Common myeloid progenitor, CD34-positive (primary cell): ENCODE measurements at regions not wholly inside any gene's neighbourhood (a gene's known extent, or its start where the extent isn't known, plus 50 kb on each side); places are given as distances from the start of the nearest gene placed in this dataset.
"Not testable (repeated sequence)": the region's sequence is repeated elsewhere in the genome, so short reads cannot be mapped to it uniquely, and the experiment has no call there.

Experiments used
- CTCF ChIA-PET: fragments of 350-600 bp; sonication (Branson Sonifier 250); formaldehyde crosslinking; loops from one replicate; lab custom pipeline; 2021; ENCODE audit warnings: antibody characterized with exemption; lab: Charles Lee
- POLR2A ChIA-PET: fragments of 350-600 bp; sonication (Branson Sonifier 250); formaldehyde crosslinking; loops from one replicate; lab custom pipeline; 2021; ENCODE audit warnings: antibody characterized with exemption; lab: Charles Lee
- DNase-seq, 3 donors: peaks; one replicate each; pipeline versions ENCODE4 v3.0.0 to v3.0.0-alpha.2; 2013
- H3K27ac ChIP-seq, 2 experiments: 1 replicate in 1 of 2; 2 replicates in 1 of 2; pipeline ENCODE4 v1.7.0; 2013; ENCODE audit warnings: inconsistent platforms in 2 of 2, low read length in 2 of 2, mild to moderate bottlenecking in 2 of 2, low read depth in 1 of 2, moderate library complexity in 1 of 2; ENCODE audit not compliant: severe bottlenecking in 2 of 2, insufficient read depth in 1 of 2, poor library complexity in 1 of 2
- H3K27me3 ChIP-seq, 5 experiments: replicated peaks in 2 of 5; 1 replicate in 3 of 5; 2 replicates in 2 of 5; pipeline versions ENCODE4 v1.6.1 to v1.7.0; 2013; ENCODE audit warnings: low read length in 4 of 5, mild to moderate bottlenecking in 2 of 5, moderate library complexity in 2 of 5, inconsistent platforms in 1 of 5; ENCODE audit not compliant: insufficient read depth in 5 of 5, control insufficient read depth in 4 of 5
- H3K36me3 ChIP-seq, 4 experiments: 1 replicate in 2 of 4; 2 replicates in 2 of 4; pipeline versions ENCODE4 v1.6.1 to v1.7.0; 2013; ENCODE audit warnings: low read length in 3 of 4, control low read depth in 1 of 4, mild to moderate bottlenecking in 1 of 4; ENCODE audit not compliant: control insufficient read depth in 4 of 4, insufficient read depth in 4 of 4
- H3K4me1 ChIP-seq, 4 experiments: 1 replicate in 3 of 4; 2 replicates in 1 of 4; pipeline versions ENCODE4 v1.6.1 to v1.7.1; 2013; ENCODE audit warnings: low read length in 3 of 4, mild to moderate bottlenecking in 3 of 4, control low read depth in 1 of 4, inconsistent platforms in 1 of 4, moderate library complexity in 1 of 4; ENCODE audit not compliant: control insufficient read depth in 4 of 4, insufficient read depth in 4 of 4; ENCODE audit errors: control extremely low read depth in 1 of 4
- H3K4me3 ChIP-seq, 7 experiments: 1 replicate in 4 of 7; 2 replicates in 3 of 7; pipeline versions ENCODE4 v1.5.1 to v1.7.0; 2013; ENCODE audit warnings: mild to moderate bottlenecking in 7 of 7, low read length in 6 of 7, moderate library complexity in 6 of 7, inconsistent platforms in 2 of 7, low read depth in 2 of 7, control low read depth in 1 of 7; ENCODE audit not compliant: insufficient read depth in 4 of 7, control insufficient read depth in 1 of 7; ENCODE audit errors: extremely low read depth in 1 of 7
- H3K9me3 ChIP-seq, 5 experiments: 1 replicate in 4 of 5; 2 replicates in 1 of 5; pipeline versions ENCODE4 v1.6.1 to v1.7.1; 2013; ENCODE audit warnings: low read length in 4 of 5, mild to moderate bottlenecking in 2 of 5, inconsistent platforms in 1 of 5, low read depth in 1 of 5, moderate library complexity in 1 of 5; ENCODE audit not compliant: control insufficient read depth in 4 of 5, insufficient read depth in 2 of 5; ENCODE audit errors: control extremely low read depth in 1 of 5
- WGBS: methylation state at CpG from one replicate; pipeline ENCODE4 v1.1.5; 2013; ENCODE audit not compliant: insufficient coverage; 5-methylcytosine and 5-hydroxymethylcytosine counted together

DNA sequence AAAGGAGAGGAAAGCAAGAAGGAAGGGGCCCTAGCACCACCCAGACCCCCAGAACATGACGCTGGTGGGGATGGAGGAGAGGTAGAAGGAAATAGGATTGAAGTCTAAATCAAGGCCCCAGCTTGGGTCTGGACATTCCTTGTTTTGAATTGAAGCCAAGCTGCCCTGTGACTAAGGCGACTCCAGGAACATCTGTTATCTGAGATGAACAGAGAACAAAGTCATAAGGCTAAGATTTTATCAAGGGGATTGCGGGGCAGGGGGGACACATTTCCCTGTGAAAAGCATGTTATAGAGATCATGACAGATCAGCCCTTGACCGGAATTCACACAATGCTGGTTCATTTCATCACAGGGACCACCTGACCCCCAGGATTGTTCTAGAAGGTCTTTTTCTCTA, 80.6 kb upstream of the ADGRL1 start:
- H3K27me3 ChIP-seq, POLR2A ChIA-PET, H3K27ac ChIP-seq, DNase-seq, H3K36me3 ChIP-seq, CTCF ChIA-PET, H3K9me3 ChIP-seq, H3K4me3 ChIP-seq: not testable (repeated sequence)
- peaks cover 0 to 10% (median 9%) of the 10 kb centered on the region in 4 experiments for H3K4me1 ChIP-seq
- WGBS, result 46% methylated on average over 3 of the region's 4 CpGs

GRCh38 chr19:14285726-14286125, 79.8 kb upstream of the ADGRL1 start:
- H3K4me1 ChIP-seq, result peaks cover 0 to 10% (median 9%) of the 10 kb centered on the region in 4 experiments
- POLR2A ChIA-PET, H3K4me3 ChIP-seq, H3K27me3 ChIP-seq, DNase-seq, H3K9me3 ChIP-seq, CTCF ChIA-PET, H3K27ac ChIP-seq, H3K36me3 ChIP-seq: not testable (repeated sequence)
- WGBS, result 95% methylated on average over 7 of the region's 9 CpGs

GRCh38 chr19:14283813-14284520, 78.0 kb upstream of the ADGRL1 start:
- H3K27me3 ChIP-seq, H3K9me3 ChIP-seq, H3K36me3 ChIP-seq, POLR2A ChIA-PET, CTCF ChIA-PET: not testable (repeated sequence)
- peak in 2 of 3 donors; percentile 57 to 65 for DNase-seq
- Histone ChIP-seq H3K4me1 (peaks cover 0 to 10% (median 9%) of the 10 kb centered on the region in 4 experiments), H3K4me3 (peak overlapping the region in 2 of 7 experiments; percentile 19 to 25), H3K27ac (peak overlapping the region in 1 of 2 experiments; percentile 1)
- 65% methylated on average over 6 of the region's 11 CpGs for WGBS

DNA sequence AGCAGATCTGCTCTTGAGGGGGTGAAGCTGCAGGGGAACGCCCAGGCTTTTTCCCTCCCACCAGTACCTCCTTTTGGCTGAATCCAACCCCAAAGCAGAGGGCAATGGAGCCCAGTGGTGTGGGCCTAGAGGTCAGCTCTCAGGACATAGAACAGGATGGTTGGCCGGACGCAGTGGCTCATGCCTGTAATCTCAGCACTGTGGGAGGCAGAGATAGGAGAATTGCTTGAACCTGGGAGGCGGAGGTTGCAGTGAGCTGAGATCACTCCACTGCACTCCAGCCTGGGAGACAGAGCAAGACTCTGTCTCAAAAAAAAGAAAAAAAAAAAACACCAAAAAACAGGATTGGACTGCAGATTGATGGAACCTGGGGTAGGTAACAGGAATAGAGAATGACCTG, 73.3 kb upstream of the ADGRL1 start:
- H3K36me3 ChIP-seq, H3K9me3 ChIP-seq, DNase-seq, POLR2A ChIA-PET, H3K4me3 ChIP-seq, H3K27me3 ChIP-seq, H3K27ac ChIP-seq: not testable (repeated sequence)
- peaks cover 0 to 12% (median 8%) of the 10 kb centered on the region in 4 experiments for H3K4me1 ChIP-seq
- 100% methylated on average over 3 of the region's 4 CpGs for WGBS
- CTCF ChIA-PET, result interaction anchor here (0.6 kb wide), 1 partner anchor 99 kb away, joined by 3 read pairs; no protein-coding TSS in a partner anchor

DNA sequence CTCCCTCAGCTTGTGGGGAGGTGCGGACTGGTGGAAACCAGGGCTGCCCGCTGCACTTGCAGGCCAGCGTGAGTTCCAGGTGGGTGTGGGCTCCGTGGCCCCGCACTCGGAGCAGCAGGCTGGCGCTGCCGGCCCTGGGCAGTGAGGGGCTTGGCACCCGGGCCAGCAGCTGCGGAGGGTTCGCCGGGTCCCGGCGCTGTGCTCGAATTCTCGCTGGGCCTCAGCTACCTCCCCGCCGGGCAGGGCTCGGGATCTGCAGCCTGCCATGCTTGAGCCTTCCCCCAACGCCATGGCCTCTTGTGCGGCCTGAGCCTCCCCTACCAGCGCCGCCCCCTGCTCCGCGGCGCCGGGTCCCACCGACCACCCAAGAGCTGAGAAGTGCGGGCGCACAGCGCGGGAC, 71.6 kb upstream of the ADGRL1 start:
- CTCF ChIA-PET, result interaction anchor here (1.2 kb wide), 1 partner anchor 9 kb away, joined by 3 read pairs; no protein-coding TSS in a partner anchor
- POLR2A ChIA-PET, result no interaction called here
- 99% methylated on average over 32 of the region's 32 CpGs for whole genome bisulfite sequencing

DNA sequence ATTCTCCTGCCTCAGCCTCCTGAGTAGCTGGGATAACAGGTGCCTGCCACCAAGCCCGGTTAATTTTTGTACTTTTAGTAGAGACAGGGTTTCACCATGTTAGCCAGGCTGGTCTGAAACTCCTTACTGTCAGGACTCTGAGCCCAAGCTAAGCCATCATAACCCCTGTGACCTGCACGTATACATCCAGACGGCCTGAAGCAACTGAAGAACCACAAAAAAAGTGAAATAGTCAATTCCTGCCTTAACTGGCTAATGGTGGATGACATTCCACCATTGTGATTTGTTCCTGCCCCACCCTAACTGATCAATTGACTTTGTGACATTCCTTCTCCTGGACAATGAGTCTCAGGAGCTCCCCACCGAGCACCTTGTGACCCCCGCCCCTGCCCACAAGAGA, 69.9 kb upstream of the ADGRL1 start:
- POLR2A ChIA-PET, H3K36me3 ChIP-seq, H3K4me3 ChIP-seq, H3K9me3 ChIP-seq, DNase-seq, H3K27me3 ChIP-seq, H3K27ac ChIP-seq: not testable (repeated sequence)
- 83% methylated on average over 5 of the region's 5 CpGs for WGBS
- CTCF ChIA-PET, result interaction anchor here (0.7 to 1.5 kb wide), 2 partner anchors 13 to 54 kb away, joined by 3 to 5 read pairs; no protein-coding TSS in a partner anchor
- H3K4me1 ChIP-seq, result peaks cover 0 to 13% (median 7%) of the 10 kb centered on the region in 4 experiments

More for the DNA sequence above, 71.6 kb upstream of the ADGRL1 start:
- H3K27ac ChIP-seq, result no peak overlapping the region
- H3K4me3 ChIP-seq, result no peak overlapping the region
- H3K27me3 ChIP-seq, result no peaks in the 10 kb centered on the region
- peaks cover 0 to 3% (median under 1%) of the 10 kb centered on the region in 4 experiments for H3K4me1 ChIP-seq
- DNase-seq, result no peak
- H3K36me3 ChIP-seq, result no peaks in the 10 kb centered on the region
- H3K9me3 ChIP-seq, result peaks cover 0 to 9% (median 0%) of the 10 kb centered on the region in 5 experiments

DNA sequence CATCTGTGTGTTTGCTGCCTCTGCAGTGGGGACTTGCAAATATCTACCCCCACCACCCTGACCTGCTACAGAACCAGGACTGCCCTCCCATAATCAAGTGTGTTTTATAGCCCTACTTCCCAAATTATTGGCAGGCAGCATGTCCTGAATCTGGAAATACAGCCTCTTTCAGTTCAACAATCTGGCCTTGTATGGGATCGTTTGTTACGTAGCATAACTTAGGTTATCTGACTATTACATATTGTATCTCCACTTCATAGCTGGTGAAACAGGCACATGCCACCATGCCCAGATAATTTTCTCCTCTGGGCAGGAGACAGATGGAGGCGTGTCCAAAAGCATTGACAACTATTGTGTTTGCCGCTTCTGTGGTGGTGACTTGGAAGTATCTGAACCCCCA, 66.7 kb upstream of the ADGRL1 start:
- Histone ChIP-seq H3K4me1 (peaks cover 1 to 18% (median 14%) of the 10 kb centered on the region in 4 experiments), H3K36me3 (no peaks in the 10 kb centered on the region), H3K27ac (no peak overlapping the region), H3K9me3 (peaks cover 0 to 7% (median 0%) of the 10 kb centered on the region in 5 experiments), H3K4me3 (no peak overlapping the region), H3K27me3 (no peaks in the 10 kb centered on the region)
- WGBS, result 93% methylated on average over 4 of the region's 4 CpGs
- CTCF ChIA-PET, result no interaction called here
- POLR2A ChIA-PET, result no interaction called here
- no peak for DNase-seq
